AG04449 (cell line): ENCODE measurements at regions not wholly inside any gene's neighbourhood (a gene's known extent, or its start where the extent isn't known, plus 50 kb on each side); places are given as distances from the start of the nearest gene placed in this dataset.
"Not testable (repeated sequence)": the region's sequence is repeated elsewhere in the genome, so short reads cannot be mapped to it uniquely, and the experiment has no call there.

Source experiments
- CTCF ChIA-PET: fragments of 350-600 bp; formaldehyde crosslinking; extraction: SDS; loops from one replicate; lab custom pipeline; 2021; ENCODE audit warnings: antibody characterized with exemption; lab: Yijun Ruan, JAX
- POLR2A ChIA-PET: fragments of 400-600, 350-600 bp; formaldehyde crosslinking; extraction: SDS; loops from one replicate; lab custom pipeline; 2020; ENCODE audit warnings: antibody characterized with exemption, inconsistent platforms; lab: Yijun Ruan, JAX
- DNase-seq: peaks from one replicate; pipeline ENCODE4 v3.0.0-alpha.2; 2010; ENCODE audit warnings: low read depth, low spot score
- H3K4me3 ChIP-seq: 2 replicates; pipeline ENCODE4 v1.5.1; 2011; ENCODE audit warnings: low read depth, mild to moderate bottlenecking, control low read depth, low read length
- CTCF ChIP-seq: IDR thresholded peaks from one replicate; pipeline ENCODE4 v1.5.1; 2011; ENCODE audit warnings: mild to moderate bottlenecking, moderate library complexity, low read length, control low read depth, inconsistent platforms; ENCODE audit not compliant: insufficient read depth; ENCODE audit errors: missing control alignments

GRCh38 chr10:21285742-21286331 is 239.6 kb downstream of the SKIDA1 start:
- no peak for DNase-seq
- CTCF ChIA-PET, result interaction anchor here (1.5 kb wide), 1 partner anchor 8 kb away, joined by 5 read pairs; no protein-coding TSS in a partner anchor
- H3K4me3 ChIP-seq, result no peak overlapping the region
- POLR2A ChIA-PET, result interaction anchor here (0.6 kb wide), 1 partner anchor 210 kb away, joined by 3 read pairs; no protein-coding TSS in a partner anchor
- no peak for TF ChIP-seq CTCF

GRCh38 chr10:21285207-21285606 is 240.3 kb downstream of the SKIDA1 start:
- ChIA-PET CTCF (no interaction called here), POLR2A (no interaction called here)
- no peak for DNase-seq
- TF ChIP-seq CTCF, result no peak
- no peak overlapping the region for H3K4me3 ChIP-seq

- no peak overlapping the region for H3K4me3 ChIP-seq
- CTCF ChIA-PET, result no interaction called here
- TF ChIP-seq CTCF, result no peak
- DNase-seq, result no peak
- POLR2A ChIA-PET, result no interaction called here
These were observed 241.2 kb downstream of the SKIDA1 start for GRCh38 chr10:21284301-21284700.

GRCh38 chr10:21283053-21283452 is 242.4 kb downstream of the SKIDA1 start:
- not testable (repeated sequence) for H3K4me3 ChIP-seq, DNase-seq
- CTCF ChIA-PET, result interaction anchor here (1.3 to 1.7 kb wide), 2 partner anchors 209 to 211 kb away, joined by 3 to 5 read pairs; no protein-coding TSS in a partner anchor
- POLR2A ChIA-PET, result interaction anchor here (0.5 kb wide), 1 partner anchor 214 kb away, joined by 3 read pairs; no protein-coding TSS in a partner anchor

GRCh38 chr10:21281765-21282484 is 243.6 kb downstream of the SKIDA1 start:
- ChIA-PET POLR2A (interaction anchor here (0.6 kb wide), 1 partner anchor 469 kb away, joined by 3 read pairs; no protein-coding TSS in a partner anchor), CTCF (interaction anchor here (0.7 to 1.7 kb wide), 5 partner anchors 11 to 214 kb away, joined by 3 to 6 read pairs (median 4); no protein-coding TSS in a partner anchor)
- no peak for DNase-seq
- TF ChIP-seq CTCF, result no peak
- H3K4me3 ChIP-seq, result no peak overlapping the region

- ChIA-PET CTCF (interaction anchor here (0.8 to 7.1 kb wide), 4 partner anchors 10 to 251 kb away, joined by 3 to 125 read pairs (median 5); no protein-coding TSS in a partner anchor), POLR2A (interaction anchor here (0.5 kb wide), 1 partner anchor 215 kb away, joined by 3 read pairs; no protein-coding TSS in a partner anchor)
- no peak for TF ChIP-seq CTCF
- DNase-seq, result no peak
- no peak overlapping the region for H3K4me3 ChIP-seq
These were observed 244.4 kb downstream of the SKIDA1 start for GRCh38 chr10:21280971-21281572.
